ENCODE measurements at regions not wholly inside any gene's neighbourhood (a gene's known extent, or its start where the extent isn't known, plus 50 kb on each side); places are given as distances from the start of the nearest gene placed in this dataset.

DNA sequence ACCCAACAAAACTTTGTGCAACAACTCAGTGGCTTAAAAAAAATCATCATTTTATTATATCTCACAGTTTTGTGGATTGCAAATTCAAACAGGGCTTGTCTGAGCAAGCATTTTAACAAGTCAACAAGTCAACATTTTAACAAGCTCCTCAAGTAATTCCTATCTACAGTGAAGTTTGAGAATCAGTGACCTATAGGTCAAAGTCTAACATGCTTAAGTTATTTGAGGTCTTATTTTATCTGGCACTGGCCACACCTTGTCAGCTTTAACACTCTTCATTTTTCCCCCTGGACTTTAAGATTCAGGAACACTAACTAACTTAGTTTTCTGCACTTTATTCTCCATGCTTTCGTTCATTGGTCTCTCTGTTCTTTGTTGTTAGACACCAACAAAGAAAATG, 71.2 kb upstream of the PELI2 start:
- no peak for TF ChIP-seq ZNF274 (IDR thresholded peaks at IDR 0.05; ENCODE audit: low read depth, low read length)
- TF ChIP-seq YY1 (IDR thresholded peaks at IDR 0.05; ENCODE audit: insufficient read depth, insufficient read length): no peak
- TF ChIP-seq SUZ12 (IDR thresholded peaks at IDR 0.05; ENCODE audit: extremely low read depth, insufficient read depth, insufficient read length): no peak
